ENCODE measurements at regions not wholly inside any gene's neighbourhood (a gene's known extent, or its start where the extent isn't known, plus 50 kb on each side); places are given as distances from the start of the nearest gene placed in this dataset.

DNA sequence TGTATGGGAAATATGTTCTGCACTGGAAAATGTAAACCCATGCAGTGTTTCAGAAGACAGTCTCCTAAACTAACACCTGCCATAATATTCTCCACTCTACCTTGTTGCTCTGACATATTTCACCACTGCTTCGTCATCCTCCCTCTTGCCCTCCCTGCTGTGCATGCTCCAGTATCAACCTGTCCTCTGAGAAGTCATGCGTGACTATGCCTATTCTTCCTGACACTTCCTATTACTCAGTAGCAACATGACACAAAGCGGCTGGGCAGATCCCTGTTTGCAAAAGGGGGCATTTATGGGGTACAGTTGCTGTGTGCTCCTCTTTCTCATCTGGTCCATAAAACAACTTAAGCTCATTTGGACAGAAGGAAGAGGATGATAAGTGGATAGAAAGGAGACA lies 805.6 kb upstream of the EEF2KMT start:
- no peak for TF ChIP-seq POLR2A (IDR thresholded peaks at IDR 0.05)
- TF ChIP-seq, protein P1, sequence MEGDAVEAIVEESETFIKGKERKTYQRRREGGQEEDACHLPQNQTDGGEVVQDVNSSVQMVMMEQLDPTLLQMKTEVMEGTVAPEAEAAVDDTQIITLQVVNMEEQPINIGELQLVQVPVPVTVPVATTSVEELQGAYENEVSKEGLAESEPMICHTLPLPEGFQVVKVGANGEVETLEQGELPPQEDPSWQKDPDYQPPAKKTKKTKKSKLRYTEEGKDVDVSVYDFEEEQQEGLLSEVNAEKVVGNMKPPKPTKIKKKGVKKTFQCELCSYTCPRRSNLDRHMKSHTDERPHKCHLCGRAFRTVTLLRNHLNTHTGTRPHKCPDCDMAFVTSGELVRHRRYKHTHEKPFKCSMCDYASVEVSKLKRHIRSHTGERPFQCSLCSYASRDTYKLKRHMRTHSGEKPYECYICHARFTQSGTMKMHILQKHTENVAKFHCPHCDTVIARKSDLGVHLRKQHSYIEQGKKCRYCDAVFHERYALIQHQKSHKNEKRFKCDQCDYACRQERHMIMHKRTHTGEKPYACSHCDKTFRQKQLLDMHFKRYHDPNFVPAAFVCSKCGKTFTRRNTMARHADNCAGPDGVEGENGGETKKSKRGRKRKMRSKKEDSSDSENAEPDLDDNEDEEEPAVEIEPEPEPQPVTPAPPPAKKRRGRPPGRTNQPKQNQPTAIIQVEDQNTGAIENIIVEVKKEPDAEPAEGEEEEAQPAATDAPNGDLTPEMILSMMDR (IDR thresholded peaks at IDR 0.05 in 4 of 5, conservative IDR thresholded peaks at IDR 0.05 in 1 of 5): no peak
